B cell (primary cell): ENCODE measurements at regions not wholly inside any gene's neighbourhood (a gene's known extent, or its start where the extent isn't known, plus 50 kb on each side); places are given as distances from the start of the nearest gene placed in this dataset.

Experiments
- ATAC-seq: fragments of 200-7000 bp; cut with Tn5 transposase; one replicate; pipeline ENCODE4 v1.10.0; 2021; ENCODE audit warnings: low read depth, mild to moderate bottlenecking, moderate number of reproducible peaks, moderate library complexity
- CTCF ChIA-PET: fragments of 350-600 bp; sonication (Branson Sonifier 250); formaldehyde crosslinking; loops from one replicate; lab custom pipeline; 2021; ENCODE audit warnings: antibody characterized with exemption, inconsistent platforms; lab: Charles Lee
- POLR2A ChIA-PET: fragments of 350-600 bp; sonication (Branson Sonifier 250); formaldehyde crosslinking; loops from one replicate; lab custom pipeline; 2021; ENCODE audit warnings: antibody characterized with exemption; lab: Charles Lee
- DNase-seq: peaks from one replicate; pipeline ENCODE4 v3.0.0; 2013
- H2AFZ ChIP-seq: 2 replicates; pipeline ENCODE4 v1.6.1; 2012; ENCODE audit warnings: mild to moderate bottlenecking, low read depth, low read length; ENCODE audit not compliant: insufficient read depth, poor library complexity, severe bottlenecking
- H3K27ac ChIP-seq, 2 donors: 1 replicate in 1 of 2; 2 replicates in 1 of 2; pipeline ENCODE4 v1.5.1; 2012 to 2013; ENCODE audit warnings: low read length in 2 of 2, mild to moderate bottlenecking in 2 of 2, moderate library complexity in 1 of 2
- H3K27me3 ChIP-seq, 4 experiments: fragments of 200-600 bp in 1 of 4; sonication (generic) in 1 of 4; replicated peaks in 1 of 4; 1 replicate in 2 of 4; 2 replicates in 2 of 4; pipeline versions ENCODE4 v1.6.1 to v1.7.0; 2013 to 2016; ENCODE audit warnings: low read length in 3 of 4, mild to moderate bottlenecking in 2 of 4, mixed read lengths in 1 of 4, moderate library complexity in 1 of 4; ENCODE audit not compliant: insufficient read depth in 4 of 4, control insufficient read depth in 3 of 4; ENCODE audit errors: control extremely low read depth in 1 of 4
- H3K36me3 ChIP-seq, 2 experiments: replicated peaks in 1 of 2; 1 replicate in 1 of 2; 2 replicates in 1 of 2; pipeline versions ENCODE4 v1.6.1 to v1.7.1; 2013; ENCODE audit warnings: low read length in 1 of 2; ENCODE audit not compliant: insufficient read depth in 2 of 2, control insufficient read depth in 1 of 2; ENCODE audit errors: control extremely low read depth in 1 of 2, extremely low read depth in 1 of 2
- H3K4me1 ChIP-seq, 2 donors: fragments of 200-600 bp in 1 of 2; sonication (generic) in 1 of 2; 1 replicate in 1 of 2; 2 replicates in 1 of 2; pipeline versions ENCODE4 v1.5.1 to v1.6.1; 2013 to 2017; ENCODE audit warnings: low read length in 2 of 2; ENCODE audit not compliant: control insufficient read depth in 2 of 2, insufficient read depth in 2 of 2
- H3K4me2 ChIP-seq: replicated peaks from 2 replicates; pipeline ENCODE3; 2012; ENCODE audit warnings: mild to moderate bottlenecking, low read depth, low read length; ENCODE audit not compliant: poor library complexity, severe bottlenecking
- H3K4me3 ChIP-seq, 5 experiments: fragments of 200-600 bp in 1 of 5; sonication (generic) in 1 of 5; 1 replicate in 3 of 5; 2 replicates in 2 of 5; pipeline versions ENCODE4 v1.5.1 to v1.7.0; 2011 to 2016; ENCODE audit warnings: low read length in 4 of 5, mild to moderate bottlenecking in 4 of 5, low read depth in 2 of 5, control low read depth in 1 of 5, moderate library complexity in 1 of 5; ENCODE audit not compliant: insufficient read depth in 1 of 5; ENCODE audit errors: control extremely low read depth in 1 of 5, extremely low read depth in 1 of 5
- H3K79me2 ChIP-seq: fragments of 200-600 bp; sonication (generic); one replicate; pipeline ENCODE4 v1.6.0; 2016; ENCODE audit warnings: low read length; ENCODE audit not compliant: control insufficient read depth, insufficient read depth
- H3K9ac ChIP-seq: fragments of 200-600 bp; sonication (generic); 2 replicates; pipeline ENCODE4 v1.6.1; 2017; ENCODE audit warnings: mild to moderate bottlenecking, low read length, moderate library complexity
- H3K9me3 ChIP-seq, 3 donors: one replicate each; pipeline versions ENCODE4 v1.6.1 to v1.7.1; 2013; ENCODE audit warnings: low read length in 2 of 3; ENCODE audit not compliant: control insufficient read depth in 2 of 3, insufficient read depth in 1 of 3; ENCODE audit errors: control extremely low read depth in 1 of 3
- H4K20me1 ChIP-seq: 2 replicates; pipeline ENCODE4 v1.6.0; 2012; ENCODE audit warnings: mild to moderate bottlenecking, low read length; ENCODE audit not compliant: insufficient read depth, control insufficient read depth, poor library complexity, severe bottlenecking
- H3K27ac Mint-ChIP-seq: one replicate; pipeline ENCODE4 v1.8.0; 2021; ENCODE audit warnings: mixed read lengths
- H3K27me3 Mint-ChIP-seq: one replicate; pipeline ENCODE4 v1.8.0; 2021; ENCODE audit warnings: mixed read lengths
- H3K4me1 Mint-ChIP-seq: one replicate; pipeline ENCODE4 v1.8.0; 2021; ENCODE audit warnings: mixed read lengths
- H3K4me3 Mint-ChIP-seq: one replicate; pipeline ENCODE4 v1.8.0; 2021; ENCODE audit warnings: mixed read lengths
- H3K9me3 Mint-ChIP-seq: one replicate; pipeline ENCODE4 v1.8.0; 2022; ENCODE audit warnings: mixed read lengths; ENCODE audit not compliant: insufficient read depth
- EZH2 ChIP-seq: IDR thresholded peaks from 2 replicates; pipeline ENCODE4 v1.6.1; 2012; ENCODE audit warnings: borderline replicate concordance, low read depth, mild to moderate bottlenecking, moderate library complexity, low read length; ENCODE audit not compliant: insufficient read depth, poor library complexity, severe bottlenecking
- WGBS: methylation state at CpG from one replicate; pipeline ENCODE4 v1.1.5; 2013; ENCODE audit warnings: missing lambda C conversion rate; ENCODE audit not compliant: insufficient coverage; 5-methylcytosine and 5-hydroxymethylcytosine counted together
- intact Hi-C: fragments of 100-400 bp; cut with micrococcal nuclease; formaldehyde crosslinking; loops from one replicate; pipeline ENCODE4 v1.10.0; 2022
- TF ChIP-seq, protein P1 (sequence below): fragments of 200-600 bp; IDR thresholded peaks from one replicate; pipeline ENCODE4 v1.8.0; 2022; ENCODE audit warnings: antibody characterized with exemption, mild to moderate bottlenecking

- H3K9ac ChIP-seq, result no peak overlapping the region
- POLR2A ChIA-PET, result no interaction called here
Measured at GRCh38 chr6:149224399-149224798, 93.1 kb upstream of the TAB2 start.

DNA sequence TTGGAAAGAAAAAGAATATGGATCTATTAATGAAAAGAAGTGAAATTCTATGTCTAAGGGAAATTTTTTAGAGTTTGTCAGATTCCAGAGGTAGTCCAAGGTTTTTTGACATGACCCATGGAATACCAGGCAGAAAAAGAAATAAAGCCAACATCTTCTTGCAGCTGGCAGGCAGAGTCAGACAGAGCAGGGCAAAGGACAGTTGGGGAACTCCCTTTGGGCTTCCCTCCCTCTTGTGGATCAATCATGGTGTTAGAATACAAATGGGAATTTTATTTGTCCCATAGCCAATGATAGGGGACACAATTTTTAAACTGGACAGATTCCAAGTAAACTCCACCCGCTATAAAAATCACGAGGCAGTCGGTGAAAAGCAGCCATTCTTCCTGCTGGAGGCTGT lies 92.1 kb upstream of the TAB2 start:
- Histone ChIP-seq H3K27ac (no peak overlapping the region), H3K9me3 (no peaks in the 10 kb centered on the region), H3K4me1 (peaks cover 3 to 6% of the 10 kb centered on the region in 2 donors), H3K4me2 (no peak overlapping the region), H2AFZ (no peak overlapping the region), H3K27me3 (no peaks in the 10 kb centered on the region), H3K4me3 (no peak overlapping the region), H3K79me2 (no peaks in the 10 kb centered on the region), H4K20me1 (no peaks in the 10 kb centered on the region), H3K9ac (no peak overlapping the region), H3K36me3 (no peaks in the 10 kb centered on the region)
- CTCF ChIA-PET, result interaction anchor here (0.7 to 1.0 kb wide), 2 partner anchors 12 to 33 kb away, joined by 3 read pairs; no protein-coding TSS in a partner anchor
- Mint-ChIP-seq H3K27ac (no peak overlapping the region), H3K9me3 (no peaks in the 10 kb centered on the region), H3K4me1 (peaks cover 5% of the 10 kb centered on the region), H3K27me3 (no peaks in the 10 kb centered on the region), H3K4me3 (no peak overlapping the region)
- POLR2A ChIA-PET, result no interaction called here
- TF ChIP-seq, protein P1, sequence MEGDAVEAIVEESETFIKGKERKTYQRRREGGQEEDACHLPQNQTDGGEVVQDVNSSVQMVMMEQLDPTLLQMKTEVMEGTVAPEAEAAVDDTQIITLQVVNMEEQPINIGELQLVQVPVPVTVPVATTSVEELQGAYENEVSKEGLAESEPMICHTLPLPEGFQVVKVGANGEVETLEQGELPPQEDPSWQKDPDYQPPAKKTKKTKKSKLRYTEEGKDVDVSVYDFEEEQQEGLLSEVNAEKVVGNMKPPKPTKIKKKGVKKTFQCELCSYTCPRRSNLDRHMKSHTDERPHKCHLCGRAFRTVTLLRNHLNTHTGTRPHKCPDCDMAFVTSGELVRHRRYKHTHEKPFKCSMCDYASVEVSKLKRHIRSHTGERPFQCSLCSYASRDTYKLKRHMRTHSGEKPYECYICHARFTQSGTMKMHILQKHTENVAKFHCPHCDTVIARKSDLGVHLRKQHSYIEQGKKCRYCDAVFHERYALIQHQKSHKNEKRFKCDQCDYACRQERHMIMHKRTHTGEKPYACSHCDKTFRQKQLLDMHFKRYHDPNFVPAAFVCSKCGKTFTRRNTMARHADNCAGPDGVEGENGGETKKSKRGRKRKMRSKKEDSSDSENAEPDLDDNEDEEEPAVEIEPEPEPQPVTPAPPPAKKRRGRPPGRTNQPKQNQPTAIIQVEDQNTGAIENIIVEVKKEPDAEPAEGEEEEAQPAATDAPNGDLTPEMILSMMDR, result no peak
- no peak for TF ChIP-seq EZH2
- WGBS, result no CpG with 5 or more reads among the region's 3 CpGs
- no peak for ATAC-seq
- intact Hi-C loops, result no loop called here
- DNase-seq, result no peak

More at GRCh38 chr6:149224399-149224798, 93.1 kb upstream of the TAB2 start:
- Histone ChIP-seq H3K36me3 (no peaks in the 10 kb centered on the region), H3K4me3 (no peak overlapping the region), H3K27me3 (no peaks in the 10 kb centered on the region), H3K4me2 (no peak overlapping the region), H4K20me1 (no peaks in the 10 kb centered on the region), H3K9me3 (no peaks in the 10 kb centered on the region), H2AFZ (no peak overlapping the region), H3K27ac (no peak overlapping the region), H3K79me2 (no peaks in the 10 kb centered on the region), H3K4me1 (no peaks in the 10 kb centered on the region)
- TF ChIP-seq, protein P1, result no peak
- TF ChIP-seq EZH2, result no peak
- CTCF ChIA-PET, result interaction anchor here (1.0 kb wide), 1 partner anchor 11 kb away, joined by 3 read pairs; no protein-coding TSS in a partner anchor
- intact Hi-C loops, result no loop called here
- 94% methylated on average over 2 of the region's 6 CpGs for WGBS
- H3K27ac Mint-ChIP-seq, result no peak overlapping the region
- H3K9me3 Mint-ChIP-seq, result no peaks in the 10 kb centered on the region
- ATAC-seq (no peak), DNase-seq (no peak)
- no peak overlapping the region for H3K4me3 Mint-ChIP-seq
- H3K27me3 Mint-ChIP-seq, result no peaks in the 10 kb centered on the region
- no peaks in the 10 kb centered on the region for H3K4me1 Mint-ChIP-seq
